ENCODE measurements at regions not wholly inside any gene's neighbourhood (a gene's known extent, or its start where the extent isn't known, plus 50 kb on each side); places are given as distances from the start of the nearest gene placed in this dataset.

- no peak for DNase-seq
Measured at GRCh38 chr14:61106271-61106958, 125.4 kb downstream of the SLC38A6 start.

GRCh38 chr14:61104358-61104757, 123.3 kb downstream of the SLC38A6 start:
- no peak for DNase-seq

- no peak for DNase-seq
Measured at GRCh38 chr14:61103541-61104339, 122.7 kb downstream of the SLC38A6 start.

- peak; percentile 100 for DNase-seq
Measured at GRCh38 chr14:61102549-61103466, 121.8 kb downstream of the SLC38A6 start.
